OCI-LY1 (cell line): ENCODE measurements at regions not wholly inside any gene's neighbourhood (a gene's known extent, or its start where the extent isn't known, plus 50 kb on each side); places are given as distances from the start of the nearest gene placed in this dataset.

Source experiments
- EZH2 ChIP-seq: fragments of 200-600 bp; sonication (generic), shearing (Covaris generic); IDR thresholded peaks from 2 replicates; pipeline ENCODE4 v1.8.0; 2017; ENCODE audit warnings: borderline replicate concordance, mixed run types, mild to moderate bottlenecking, antibody characterized with exemption, low read length, moderate library complexity, mixed read lengths
- TF ChIP-seq, protein P1 (sequence below): fragments of 200-600 bp; sonication (generic), shearing (Covaris generic); IDR thresholded peaks from 2 replicates; pipeline ENCODE4 v1.5.1; 2017; ENCODE audit warnings: mild to moderate bottlenecking, antibody characterized with exemption, low read length, moderate library complexity, mixed read lengths

- TF ChIP-seq, protein P1, sequence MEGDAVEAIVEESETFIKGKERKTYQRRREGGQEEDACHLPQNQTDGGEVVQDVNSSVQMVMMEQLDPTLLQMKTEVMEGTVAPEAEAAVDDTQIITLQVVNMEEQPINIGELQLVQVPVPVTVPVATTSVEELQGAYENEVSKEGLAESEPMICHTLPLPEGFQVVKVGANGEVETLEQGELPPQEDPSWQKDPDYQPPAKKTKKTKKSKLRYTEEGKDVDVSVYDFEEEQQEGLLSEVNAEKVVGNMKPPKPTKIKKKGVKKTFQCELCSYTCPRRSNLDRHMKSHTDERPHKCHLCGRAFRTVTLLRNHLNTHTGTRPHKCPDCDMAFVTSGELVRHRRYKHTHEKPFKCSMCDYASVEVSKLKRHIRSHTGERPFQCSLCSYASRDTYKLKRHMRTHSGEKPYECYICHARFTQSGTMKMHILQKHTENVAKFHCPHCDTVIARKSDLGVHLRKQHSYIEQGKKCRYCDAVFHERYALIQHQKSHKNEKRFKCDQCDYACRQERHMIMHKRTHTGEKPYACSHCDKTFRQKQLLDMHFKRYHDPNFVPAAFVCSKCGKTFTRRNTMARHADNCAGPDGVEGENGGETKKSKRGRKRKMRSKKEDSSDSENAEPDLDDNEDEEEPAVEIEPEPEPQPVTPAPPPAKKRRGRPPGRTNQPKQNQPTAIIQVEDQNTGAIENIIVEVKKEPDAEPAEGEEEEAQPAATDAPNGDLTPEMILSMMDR = no peak
- TF ChIP-seq EZH2 = no peak
These were observed 64.5 kb downstream of the FOXG1 start for GRCh38 chr14:28831126-28831525.
